Mucosa of gallbladder (tissue), 1 donor: ENCODE measurements at regions not wholly inside any gene's neighbourhood (a gene's known extent, or its start where the extent isn't known, plus 50 kb on each side); places are given as distances from the start of the nearest gene placed in this dataset.
"Not testable (repeated sequence)": the region's sequence is repeated elsewhere in the genome, so short reads cannot be mapped to it uniquely, and the experiment has no call there.

Experiments used
- DNase-seq: peaks from one replicate; pipeline ENCODE4 v3.0.0-alpha.2; 2020; ENCODE audit warnings: low spot score
- donor health status: DM: no; HTN: no; CAD: no.

- no peak for DNase-seq
Observed at GRCh38 chr1:193458628-193459027, 272.2 kb upstream of the B3GALT2 start.

GRCh38 chr1:193457676-193458075, 271.3 kb upstream of the B3GALT2 start:
- DNase-seq = no peak

GRCh38 chr1:193456811-193457280, 270.4 kb upstream of the B3GALT2 start:
- DNase-seq = no peak

GRCh38 chr1:193451606-193452005, 265.2 kb upstream of the B3GALT2 start:
- DNase-seq = no peak

- DNase-seq = no peak
Observed at GRCh38 chr1:193451001-193451400, 264.6 kb upstream of the B3GALT2 start.

- no peak for DNase-seq
Observed at GRCh38 chr1:193448682-193449461, 262.5 kb upstream of the B3GALT2 start.

- no peak for DNase-seq
Observed at GRCh38 chr1:193443886-193444285, 257.5 kb upstream of the B3GALT2 start.

- DNase-seq = no peak
Observed at GRCh38 chr1:193438771-193439170, 252.4 kb upstream of the B3GALT2 start.

GRCh38 chr1:193438312-193438711, 251.9 kb upstream of the B3GALT2 start:
- no peak for DNase-seq

- DNase-seq = no peak
Observed at GRCh38 chr1:193437785-193438184, 251.4 kb upstream of the B3GALT2 start.

- DNase-seq = not testable (repeated sequence)
Observed at GRCh38 chr1:193437333-193437732, 250.9 kb upstream of the B3GALT2 start.

GRCh38 chr1:193435781-193436180, 249.4 kb upstream of the B3GALT2 start:
- no peak for DNase-seq

GRCh38 chr1:193434319-193434718, 247.9 kb upstream of the B3GALT2 start:
- DNase-seq = no peak

GRCh38 chr1:193433599-193433998, 247.2 kb upstream of the B3GALT2 start:
- no peak for DNase-seq

- DNase-seq = no peak
Observed at GRCh38 chr1:193432979-193433587, 246.7 kb upstream of the B3GALT2 start.

GRCh38 chr1:193431265-193431977, 245.0 kb upstream of the B3GALT2 start:
- DNase-seq = peak; percentile 70

- no peak for DNase-seq
Observed at GRCh38 chr1:193427524-193427923, 241.1 kb upstream of the B3GALT2 start.

GRCh38 chr1:193426061-193426460, 239.6 kb upstream of the B3GALT2 start:
- no peak for DNase-seq

- DNase-seq = no peak
Observed at GRCh38 chr1:193421487-193421886, 235.1 kb upstream of the B3GALT2 start.

- no peak for DNase-seq
Observed at GRCh38 chr1:193419295-193419694, 232.9 kb upstream of the B3GALT2 start.

- no peak for DNase-seq
Observed at GRCh38 chr1:193418745-193419058, 232.3 kb upstream of the B3GALT2 start.

- DNase-seq = no peak
Observed at GRCh38 chr1:193417945-193418744, 231.7 kb upstream of the B3GALT2 start.
